Right atrium auricular region (tissue), 2 donors: ENCODE measurements at regions not wholly inside any gene's neighbourhood (a gene's known extent, or its start where the extent isn't known, plus 50 kb on each side); places are given as distances from the start of the nearest gene placed in this dataset.

Experiments used
- DNase-seq: peaks from one replicate; pipeline ENCODE4 v3.0.0-alpha.2; 2019; ENCODE audit warnings: low spot score
- H3K27ac ChIP-seq, 2 donors: fragments of 200-600 bp; sonication (generic); 1 replicate in 1 of 2; 2 replicates in 1 of 2; pipeline ENCODE4 v1.5.1; 2016 to 2019
- H3K27me3 ChIP-seq, 2 donors: fragments of 200-600 bp; sonication (generic); one replicate each; pipeline versions ENCODE4 v1.5.1 to v1.6.0; 2017 to 2019
- H3K36me3 ChIP-seq: fragments of 200-600 bp; sonication (generic); one replicate; pipeline ENCODE4 v1.5.1; 2016
- H3K4me1 ChIP-seq, 2 donors: fragments of 200-600 bp; sonication (generic); one replicate each; pipeline versions ENCODE4 v1.5.1 to v1.6.0; 2017 to 2019
- H3K4me3 ChIP-seq, 2 donors: fragments of 200-600 bp; sonication (generic); 1 replicate in 1 of 2; 2 replicates in 1 of 2; pipeline ENCODE4 v1.5.1; 2017 to 2019; ENCODE audit warnings: mild to moderate bottlenecking in 1 of 2, moderate library complexity in 1 of 2
- H3K9me3 ChIP-seq, 2 donors: fragments of 200-600 bp; sonication (generic); one replicate each; pipeline ENCODE4 v1.5.1; 2019
- TF ChIP-seq, protein P1 (sequence below), 2 donors: fragments of 200-600 bp; sonication (generic); IDR thresholded peaks; one replicate each; pipeline ENCODE4 v1.5.1; 2019; ENCODE audit warnings: antibody characterized with exemption in 2 of 2

GRCh38 chr1:34405266-34405959, 228.7 kb downstream of the C1orf94 start:
- Histone ChIP-seq H3K36me3 (no peaks in the 10 kb centered on the region), H3K27me3 (no peaks in the 10 kb centered on the region), H3K27ac (no peak overlapping the region), H3K4me3 (no peak overlapping the region), H3K4me1 (no peaks in the 10 kb centered on the region), H3K9me3 (peaks cover 0 to 7% of the 10 kb centered on the region in 2 donors)
- TF ChIP-seq, protein P1, sequence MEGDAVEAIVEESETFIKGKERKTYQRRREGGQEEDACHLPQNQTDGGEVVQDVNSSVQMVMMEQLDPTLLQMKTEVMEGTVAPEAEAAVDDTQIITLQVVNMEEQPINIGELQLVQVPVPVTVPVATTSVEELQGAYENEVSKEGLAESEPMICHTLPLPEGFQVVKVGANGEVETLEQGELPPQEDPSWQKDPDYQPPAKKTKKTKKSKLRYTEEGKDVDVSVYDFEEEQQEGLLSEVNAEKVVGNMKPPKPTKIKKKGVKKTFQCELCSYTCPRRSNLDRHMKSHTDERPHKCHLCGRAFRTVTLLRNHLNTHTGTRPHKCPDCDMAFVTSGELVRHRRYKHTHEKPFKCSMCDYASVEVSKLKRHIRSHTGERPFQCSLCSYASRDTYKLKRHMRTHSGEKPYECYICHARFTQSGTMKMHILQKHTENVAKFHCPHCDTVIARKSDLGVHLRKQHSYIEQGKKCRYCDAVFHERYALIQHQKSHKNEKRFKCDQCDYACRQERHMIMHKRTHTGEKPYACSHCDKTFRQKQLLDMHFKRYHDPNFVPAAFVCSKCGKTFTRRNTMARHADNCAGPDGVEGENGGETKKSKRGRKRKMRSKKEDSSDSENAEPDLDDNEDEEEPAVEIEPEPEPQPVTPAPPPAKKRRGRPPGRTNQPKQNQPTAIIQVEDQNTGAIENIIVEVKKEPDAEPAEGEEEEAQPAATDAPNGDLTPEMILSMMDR (IDR thresholded peaks at IDR 0.05): no peak
- DNase-seq: no peak

- Histone ChIP-seq H3K9me3 (peaks cover 0 to 7% of the 10 kb centered on the region in 2 donors), H3K4me3 (no peak overlapping the region), H3K27ac (no peak overlapping the region), H3K4me1 (no peaks in the 10 kb centered on the region), H3K27me3 (no peaks in the 10 kb centered on the region), H3K36me3 (no peaks in the 10 kb centered on the region)
- DNase-seq: no peak
- TF ChIP-seq, protein P1 (IDR thresholded peaks at IDR 0.05): no peak
Measured at GRCh38 chr1:34406377-34406776, 229.7 kb downstream of the C1orf94 start.

DNA sequence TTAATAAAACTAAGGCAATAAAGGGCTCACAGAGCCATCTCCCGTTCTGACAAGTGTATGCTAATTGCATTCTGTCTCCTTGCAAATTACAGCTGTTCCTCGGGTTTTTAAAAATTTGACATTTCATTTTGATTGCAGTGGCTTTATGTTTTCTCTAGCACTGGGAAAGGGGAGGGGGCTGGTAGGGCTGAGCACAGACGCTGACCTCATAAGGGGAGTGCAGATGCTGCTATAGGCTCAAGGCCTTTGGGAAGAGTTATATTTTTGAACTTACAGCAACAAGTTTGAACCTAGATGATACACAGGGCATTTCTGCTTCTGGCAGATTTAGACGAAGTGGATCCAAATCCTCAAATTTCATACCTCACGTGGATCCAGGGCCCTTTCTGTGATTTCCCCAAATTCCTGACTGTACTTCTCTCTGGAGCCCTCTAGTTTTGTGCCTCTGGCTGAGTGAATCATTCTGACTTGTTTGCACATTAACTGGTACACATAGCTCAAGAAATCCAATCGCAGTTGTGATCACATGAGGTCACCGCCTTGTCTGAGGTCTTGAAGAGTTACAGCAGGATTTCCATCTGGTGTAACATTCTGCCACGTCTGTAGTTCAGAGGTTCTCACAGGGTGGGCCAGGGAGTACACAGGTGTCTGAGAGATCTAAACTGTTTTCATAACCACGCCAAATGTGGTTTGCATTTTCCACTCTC, 230.3 kb downstream of the C1orf94 start:
- DNase-seq: no peak
- peaks cover 0 to 7% of the 10 kb centered on the region in 2 donors for H3K9me3 ChIP-seq
- H3K4me3 ChIP-seq: no peak overlapping the region
- no peaks in the 10 kb centered on the region for H3K36me3 ChIP-seq
- TF ChIP-seq, protein P1 (IDR thresholded peaks at IDR 0.05): no peak
- no peak overlapping the region for H3K27ac ChIP-seq
- H3K4me1 ChIP-seq: no peaks in the 10 kb centered on the region
- no peaks in the 10 kb centered on the region for H3K27me3 ChIP-seq

GRCh38 chr1:34408011-34408410, 231.3 kb downstream of the C1orf94 start:
- TF ChIP-seq, protein P1 (IDR thresholded peaks at IDR 0.05): no peak
- no peaks in the 10 kb centered on the region for H3K27me3 ChIP-seq
- H3K36me3 ChIP-seq: no peaks in the 10 kb centered on the region
- H3K27ac ChIP-seq: no peak overlapping the region
- no peak for DNase-seq
- H3K4me1 ChIP-seq: no peaks in the 10 kb centered on the region
- H3K9me3 ChIP-seq: no peaks in the 10 kb centered on the region
- H3K4me3 ChIP-seq: no peak overlapping the region

DNA sequence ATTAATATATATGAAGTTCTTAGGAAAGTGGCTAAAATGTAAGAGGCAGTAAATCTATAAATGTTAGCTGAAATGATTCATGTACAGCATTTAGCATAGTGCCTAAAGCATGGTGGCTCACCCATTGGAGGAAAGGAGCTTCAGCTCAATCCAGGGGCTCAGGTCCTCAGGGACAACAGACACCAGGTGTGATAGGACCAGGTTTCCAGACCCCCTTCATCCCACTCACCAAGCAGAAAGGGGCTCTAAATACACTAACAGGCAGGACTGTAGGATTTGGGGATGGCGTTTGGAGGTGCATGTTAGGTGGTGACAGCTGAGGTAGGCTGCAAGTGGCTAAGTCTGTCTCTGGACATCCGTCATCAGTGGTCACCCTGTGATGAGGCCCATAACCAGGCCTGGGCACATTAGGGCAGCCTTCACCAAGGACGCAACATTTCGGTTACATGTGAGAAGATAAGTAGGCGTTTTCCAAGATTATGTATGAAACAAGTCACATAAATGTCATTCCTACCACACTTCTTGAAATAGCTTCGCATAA, 233.1 kb downstream of the C1orf94 start:
- no peak for DNase-seq
- TF ChIP-seq, protein P1 (IDR thresholded peaks at IDR 0.05): no peak
- no peaks in the 10 kb centered on the region for H3K36me3 ChIP-seq

More for the DNA sequence above, 233.1 kb downstream of the C1orf94 start:
- Histone ChIP-seq H3K4me1 (no peaks in the 10 kb centered on the region), H3K4me3 (no peak overlapping the region), H3K27ac (no peak overlapping the region), H3K9me3 (no peaks in the 10 kb centered on the region), H3K27me3 (no peaks in the 10 kb centered on the region)
